Natural killer cell (primary cell): ENCODE measurements at regions not wholly inside any gene's neighbourhood (a gene's known extent, or its start where the extent isn't known, plus 50 kb on each side); places are given as distances from the start of the nearest gene placed in this dataset.
"Not testable (repeated sequence)": the region's sequence is repeated elsewhere in the genome, so short reads cannot be mapped to it uniquely, and the experiment has no call there.

ENCODE experiments used
- ATAC-seq, 3 donors: fragments of 150-1000 bp in 2 of 3; fragments of 200-7000 bp in 1 of 3; cut with Tn5 transposase; 1 replicate in 1 of 3; 2 replicates in 2 of 3; pipeline ENCODE4 v1.10.0; 2021; ENCODE audit warnings: mild to moderate bottlenecking in 2 of 3, moderate library complexity in 2 of 3
- DNase-seq, 2 donors: peaks; one replicate each; pipeline versions ENCODE4 v3.0.0 to v3.0.0-alpha.2; 2013 to 2021; ENCODE audit warnings: mixed read lengths in 1 of 2
- H3K27ac ChIP-seq: one replicate; pipeline ENCODE4 v1.5.1; 2013; ENCODE audit warnings: mild to moderate bottlenecking, low read length
- H3K27me3 ChIP-seq: one replicate; pipeline ENCODE4 v1.6.1; 2013; ENCODE audit warnings: low read length; ENCODE audit not compliant: control insufficient read depth, insufficient read depth
- H3K36me3 ChIP-seq: one replicate; pipeline ENCODE4 v1.6.1; 2013; ENCODE audit warnings: low read length; ENCODE audit not compliant: control insufficient read depth, insufficient read depth
- H3K4me1 ChIP-seq: one replicate; pipeline ENCODE4 v1.6.1; 2013; ENCODE audit warnings: low read length; ENCODE audit not compliant: control insufficient read depth, insufficient read depth
- H3K4me3 ChIP-seq: one replicate; pipeline ENCODE4 v1.5.1; 2013; ENCODE audit warnings: low read length
- H3K9me3 ChIP-seq: one replicate; pipeline ENCODE4 v1.6.1; 2013; ENCODE audit warnings: low read length; ENCODE audit not compliant: control insufficient read depth, insufficient read depth
- H3K27ac Mint-ChIP-seq, 2 donors: one replicate each; pipeline ENCODE4 v1.8.0; 2022; ENCODE audit warnings: mild to moderate bottlenecking in 2 of 2, mixed read lengths in 2 of 2, moderate library complexity in 1 of 2
- H3K27me3 Mint-ChIP-seq, 2 donors: one replicate each; pipeline ENCODE4 v1.8.0; 2022; ENCODE audit warnings: low read depth in 2 of 2, mixed read lengths in 2 of 2
- H3K36me3 Mint-ChIP-seq: one replicate; pipeline ENCODE4 v1.8.0; 2022; ENCODE audit warnings: mixed read lengths
- H3K4me1 Mint-ChIP-seq, 2 donors: one replicate each; pipeline ENCODE4 v1.8.0; 2022; ENCODE audit warnings: mixed read lengths in 2 of 2
- H3K4me3 Mint-ChIP-seq: one replicate; pipeline ENCODE4 v1.8.0; 2022; ENCODE audit warnings: mild to moderate bottlenecking, moderate library complexity, mixed read lengths
- H3K9me3 Mint-ChIP-seq, 2 donors: one replicate each; pipeline ENCODE4 v1.8.0; 2022; ENCODE audit warnings: mixed read lengths in 2 of 2
- WGBS: methylation state at CpG from one replicate; pipeline ENCODE4 v1.1.7; 2013; ENCODE audit warnings: missing lambda C conversion rate; ENCODE audit not compliant: insufficient coverage; 5-methylcytosine and 5-hydroxymethylcytosine counted together
- intact Hi-C: fragments of 100-400 bp; cut with micrococcal nuclease; formaldehyde crosslinking; loops from one replicate; pipeline ENCODE4 v1.14.2; 2022
- TF ChIP-seq, protein P1 (sequence below): fragments of 200-600 bp; IDR thresholded peaks from one replicate; pipeline ENCODE4 v1.8.0; 2022; ENCODE audit warnings: antibody characterized with exemption

DNA sequence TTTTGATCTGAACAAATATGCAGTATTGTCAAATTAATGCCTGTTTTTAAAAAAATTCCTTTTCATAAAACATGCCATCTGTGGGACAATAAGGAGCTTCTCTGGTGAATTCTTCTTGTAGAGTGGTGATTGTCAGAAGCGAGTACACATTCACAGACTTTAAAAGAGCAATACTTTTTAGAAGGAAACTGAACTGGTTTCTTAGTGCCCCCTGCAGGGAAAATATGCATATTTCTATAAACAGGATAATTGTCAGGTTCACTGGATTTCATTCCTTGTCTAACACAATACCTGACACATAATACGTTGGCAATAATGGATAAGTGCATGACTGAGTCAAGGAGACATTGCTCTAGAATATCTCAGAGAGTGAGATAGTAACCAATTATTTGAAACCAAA, 133.7 kb downstream of the KIF4B start:
- DNase-seq (peak in 1 of 2 donors; percentile 4), ATAC-seq (no peak)
- Mint-ChIP-seq H3K27me3 (peaks cover 0 to 3% of the 10 kb centered on the region in 2 donors), H3K4me3 (no peak overlapping the region), H3K9me3 (no peaks in the 10 kb centered on the region), H3K36me3 (no peaks in the 10 kb centered on the region), H3K27ac (no peak overlapping the region), H3K4me1 (no peaks in the 10 kb centered on the region)
- Histone ChIP-seq H3K27ac (no peak overlapping the region), H3K4me3 (no peak overlapping the region), H3K9me3 (no peaks in the 10 kb centered on the region), H3K36me3 (no peaks in the 10 kb centered on the region), H3K27me3 (no peaks in the 10 kb centered on the region), H3K4me1 (no peaks in the 10 kb centered on the region)
- WGBS, result 38% methylated on average over 2 of the region's 2 CpGs
- intact Hi-C loops, result no loop called here
- TF ChIP-seq, protein P1, sequence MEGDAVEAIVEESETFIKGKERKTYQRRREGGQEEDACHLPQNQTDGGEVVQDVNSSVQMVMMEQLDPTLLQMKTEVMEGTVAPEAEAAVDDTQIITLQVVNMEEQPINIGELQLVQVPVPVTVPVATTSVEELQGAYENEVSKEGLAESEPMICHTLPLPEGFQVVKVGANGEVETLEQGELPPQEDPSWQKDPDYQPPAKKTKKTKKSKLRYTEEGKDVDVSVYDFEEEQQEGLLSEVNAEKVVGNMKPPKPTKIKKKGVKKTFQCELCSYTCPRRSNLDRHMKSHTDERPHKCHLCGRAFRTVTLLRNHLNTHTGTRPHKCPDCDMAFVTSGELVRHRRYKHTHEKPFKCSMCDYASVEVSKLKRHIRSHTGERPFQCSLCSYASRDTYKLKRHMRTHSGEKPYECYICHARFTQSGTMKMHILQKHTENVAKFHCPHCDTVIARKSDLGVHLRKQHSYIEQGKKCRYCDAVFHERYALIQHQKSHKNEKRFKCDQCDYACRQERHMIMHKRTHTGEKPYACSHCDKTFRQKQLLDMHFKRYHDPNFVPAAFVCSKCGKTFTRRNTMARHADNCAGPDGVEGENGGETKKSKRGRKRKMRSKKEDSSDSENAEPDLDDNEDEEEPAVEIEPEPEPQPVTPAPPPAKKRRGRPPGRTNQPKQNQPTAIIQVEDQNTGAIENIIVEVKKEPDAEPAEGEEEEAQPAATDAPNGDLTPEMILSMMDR, result no peak

DNA sequence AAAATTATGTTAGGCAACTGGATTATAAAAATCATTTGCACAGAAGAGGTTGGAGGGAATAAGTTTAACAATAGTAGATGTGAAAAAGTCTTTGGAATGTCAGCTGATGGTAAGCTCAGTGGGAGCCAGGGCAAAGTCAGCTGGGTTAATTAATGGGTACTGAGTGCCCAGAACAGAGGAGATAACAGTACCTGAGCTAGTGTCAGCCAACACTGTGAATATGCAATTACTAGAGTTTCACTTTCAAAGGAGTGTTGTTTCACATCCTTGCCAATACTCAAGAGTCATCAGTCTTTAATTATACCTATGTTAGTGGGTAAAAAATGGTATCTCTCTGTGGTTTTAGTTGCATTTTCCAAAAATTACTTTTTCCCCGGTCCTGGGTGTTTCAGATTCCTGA, 135.1 kb downstream of the KIF4B start:
- Histone ChIP-seq H3K4me3 (no peak overlapping the region), H3K9me3 (no peaks in the 10 kb centered on the region), H3K4me1 (no peaks in the 10 kb centered on the region), H3K27me3 (no peaks in the 10 kb centered on the region), H3K36me3 (no peaks in the 10 kb centered on the region), H3K27ac (no peak overlapping the region)
- no CpG with 5 or more reads among the region's 1 CpG for WGBS
- no peaks in the 10 kb centered on the region for H3K36me3 Mint-ChIP-seq
- no peak overlapping the region for H3K27ac Mint-ChIP-seq
- TF ChIP-seq, protein P1, result no peak
- intact Hi-C loops, result no loop called here
- H3K4me3 Mint-ChIP-seq, result no peak overlapping the region
- peaks cover 0 to 3% of the 10 kb centered on the region in 2 donors for H3K27me3 Mint-ChIP-seq
- no peaks in the 10 kb centered on the region for H3K4me1 Mint-ChIP-seq
- H3K9me3 Mint-ChIP-seq, result no peaks in the 10 kb centered on the region
- no peak for DNase-seq
- ATAC-seq, result no peak

DNA sequence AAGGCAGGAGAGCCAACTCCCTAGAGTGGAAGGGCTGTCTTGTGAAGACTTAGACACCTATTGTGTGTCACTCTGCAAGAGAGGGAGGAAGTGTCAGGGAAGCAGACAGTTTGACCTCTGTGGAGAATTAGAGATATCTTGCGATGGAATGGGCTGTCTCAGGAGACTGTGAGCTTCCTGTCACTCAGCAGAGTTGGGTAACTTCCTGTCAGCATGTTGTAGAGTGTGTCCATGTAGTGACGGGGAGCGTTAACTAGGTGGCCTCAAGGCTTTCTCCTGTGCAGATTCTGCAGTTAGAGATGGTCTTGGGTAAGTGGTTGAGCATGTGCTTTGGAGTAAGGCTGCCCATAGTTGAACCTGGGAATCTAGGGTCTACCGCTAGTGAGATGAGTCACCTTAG, 136.5 kb downstream of the KIF4B start:
- no peak for ATAC-seq
- WGBS, result 31% methylated on average over 4 of the region's 4 CpGs
- Mint-ChIP-seq H3K4me3 (no peak overlapping the region), H3K4me1 (no peaks in the 10 kb centered on the region), H3K36me3 (no peaks in the 10 kb centered on the region), H3K9me3 (no peaks in the 10 kb centered on the region), H3K27me3 (peaks cover 0 to 6% of the 10 kb centered on the region in 2 donors), H3K27ac (no peak overlapping the region)
- H3K36me3 ChIP-seq, result no peaks in the 10 kb centered on the region
- DNase-seq, result peak in 1 of 2 donors; percentile 1
- intact Hi-C loops, result no loop called here
- no peaks in the 10 kb centered on the region for H3K4me1 ChIP-seq
- TF ChIP-seq, protein P1, result no peak
- H3K27ac ChIP-seq, result no peak overlapping the region
- H3K9me3 ChIP-seq, result no peaks in the 10 kb centered on the region
- no peak overlapping the region for H3K4me3 ChIP-seq
- no peaks in the 10 kb centered on the region for H3K27me3 ChIP-seq

DNA sequence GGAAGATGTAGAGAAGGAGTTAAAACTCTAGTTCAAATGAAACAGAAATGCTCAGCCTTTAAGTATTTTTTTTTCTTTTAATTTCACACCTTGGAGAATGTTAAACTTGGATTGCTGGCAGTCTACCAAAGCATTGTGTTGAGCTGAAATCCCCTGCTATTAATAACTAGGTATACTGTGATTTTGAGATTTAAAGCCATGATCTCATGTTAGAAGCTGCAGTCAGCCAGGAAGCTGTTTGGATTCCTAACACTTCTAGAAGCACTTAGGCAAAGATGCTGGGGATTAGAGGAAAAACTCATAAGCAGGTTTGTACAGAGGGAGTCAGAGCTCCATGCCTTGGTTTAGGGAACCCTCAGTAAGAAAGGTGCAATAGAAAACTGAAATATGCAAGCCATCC, 141.4 kb downstream of the KIF4B start:
- Mint-ChIP-seq H3K27me3 (peaks cover 0 to 2% of the 10 kb centered on the region in 2 donors), H3K4me1 (no peaks in the 10 kb centered on the region), H3K36me3 (no peaks in the 10 kb centered on the region), H3K27ac (no peak overlapping the region), H3K9me3 (no peaks in the 10 kb centered on the region), H3K4me3 (no peak overlapping the region)
- H3K4me3 ChIP-seq, result no peak overlapping the region
- no peaks in the 10 kb centered on the region for H3K36me3 ChIP-seq
- no peak overlapping the region for H3K27ac ChIP-seq
- no peaks in the 10 kb centered on the region for H3K27me3 ChIP-seq
- TF ChIP-seq, protein P1, result no peak
- H3K9me3 ChIP-seq, result no peaks in the 10 kb centered on the region
- DNase-seq, result no peak
- intact Hi-C loops, result no loop called here
- no peaks in the 10 kb centered on the region for H3K4me1 ChIP-seq
- ATAC-seq, result no peak

DNA sequence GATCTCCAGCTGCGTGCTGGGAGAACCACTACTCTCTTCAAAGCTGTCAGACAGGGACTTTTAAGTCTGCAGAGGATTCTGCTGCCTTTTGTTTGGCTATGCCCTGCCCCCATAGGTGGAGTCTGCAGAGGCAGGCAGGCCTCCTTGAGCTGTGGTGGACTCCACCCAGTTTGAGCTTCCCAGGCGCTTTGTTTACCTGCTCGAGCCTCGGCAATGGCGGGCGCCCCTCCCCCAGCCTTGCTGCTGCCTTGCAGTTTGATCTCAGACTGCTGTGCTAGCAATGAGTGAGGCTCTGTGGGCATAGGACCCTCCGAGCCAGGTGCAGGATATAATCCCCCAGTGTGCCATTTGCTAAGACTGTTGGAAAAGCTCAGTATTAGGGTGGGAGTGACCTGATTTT, 149.5 kb downstream of the KIF4B start:
- H3K27ac Mint-ChIP-seq, H3K27me3 ChIP-seq, ATAC-seq, H3K9me3 ChIP-seq, H3K4me1 Mint-ChIP-seq, H3K36me3 ChIP-seq, intact Hi-C loops, DNase-seq, H3K4me3 Mint-ChIP-seq, H3K27me3 Mint-ChIP-seq, H3K27ac ChIP-seq, H3K9me3 Mint-ChIP-seq, H3K4me3 ChIP-seq, H3K36me3 Mint-ChIP-seq, H3K4me1 ChIP-seq: not testable (repeated sequence)
- 85% methylated on average over 7 of the region's 7 CpGs for WGBS
